HepG2 (cell line): ENCODE measurements at regions not wholly inside any gene's neighbourhood (a gene's known extent, or its start where the extent isn't known, plus 50 kb on each side); places are given as distances from the start of the nearest gene placed in this dataset.

ENCODE experiments used
- BRCA1 ChIP-seq: sonication (generic); formaldehyde crosslinking; IDR thresholded peaks from 2 replicates; pipeline ENCODE4 v1.4.0; 2020; ENCODE audit warnings: missing genetic modification reagents
- HOXA3 ChIP-seq: sonication (generic); formaldehyde crosslinking; IDR thresholded peaks from 2 replicates; pipeline ENCODE4 v1.5.0; 2020; ENCODE audit warnings: missing genetic modification reagents
- RCOR2 ChIP-seq: IDR thresholded peaks from 2 replicates; pipeline ENCODE4 v1.6.1; 2016; ENCODE audit warnings: missing biosample characterization, missing genetic modification reagents
- RFXAP ChIP-seq: sonication (generic); formaldehyde crosslinking; IDR thresholded peaks from 2 replicates; pipeline ENCODE4 v1.4.0; 2020; ENCODE audit warnings: missing genetic modification reagents, borderline replicate concordance
- SSRP1 ChIP-seq: IDR thresholded peaks from 2 replicates; pipeline ENCODE4 v1.6.1; 2016; ENCODE audit warnings: control low read depth
- ZNF598 ChIP-seq: sonication (generic); formaldehyde crosslinking; IDR thresholded peaks from 2 replicates; pipeline ENCODE4 v1.5.1; 2020; ENCODE audit warnings: mild to moderate bottlenecking, missing genetic modification reagents, borderline replicate concordance
- ZNF749 ChIP-seq: sonication (generic); formaldehyde crosslinking; IDR thresholded peaks from 2 replicates; pipeline ENCODE4 v1.8.0; 2022; ENCODE audit warnings: mild to moderate bottlenecking, missing genetic modification reagents, moderate library complexity, borderline replicate concordance
- TF ChIP-seq, protein P1 (sequence below): sonication (generic); formaldehyde crosslinking; IDR thresholded peaks from 2 replicates; pipeline ENCODE4 v1.5.1; 2020; ENCODE audit warnings: missing genetic modification reagents, mild to moderate bottlenecking, borderline replicate concordance
- TF ChIP-seq, protein P2 (sequence below): IDR thresholded peaks from 2 replicates; pipeline ENCODE4 v1.6.1; 2016
- TF ChIP-seq, protein P3 (sequence below): IDR thresholded peaks from 2 replicates; pipeline ENCODE4 v1.4.0; 2020; ENCODE audit warnings: mild to moderate bottlenecking, missing genetic modification reagents

GRCh38 chr20:53660078-53660909 lies 66.7 kb upstream of the ZNF217 start (continued):
- TF ChIP-seq ZNF598 (CRISPR knock-in tag) (no peak), RCOR2 (CRISPR knock-in tag) (no peak), BRCA1 (CRISPR knock-in tag) (no peak), ZNF749 (CRISPR knock-in tag) (no peak), HOXA3 (CRISPR knock-in tag) (peak; percentile 60; the same call in 1 of the 2 replicates), SSRP1 (CRISPR knock-in tag) (no peak), RFXAP (CRISPR knock-in tag) (no peak)
- TF ChIP-seq, protein P1, sequence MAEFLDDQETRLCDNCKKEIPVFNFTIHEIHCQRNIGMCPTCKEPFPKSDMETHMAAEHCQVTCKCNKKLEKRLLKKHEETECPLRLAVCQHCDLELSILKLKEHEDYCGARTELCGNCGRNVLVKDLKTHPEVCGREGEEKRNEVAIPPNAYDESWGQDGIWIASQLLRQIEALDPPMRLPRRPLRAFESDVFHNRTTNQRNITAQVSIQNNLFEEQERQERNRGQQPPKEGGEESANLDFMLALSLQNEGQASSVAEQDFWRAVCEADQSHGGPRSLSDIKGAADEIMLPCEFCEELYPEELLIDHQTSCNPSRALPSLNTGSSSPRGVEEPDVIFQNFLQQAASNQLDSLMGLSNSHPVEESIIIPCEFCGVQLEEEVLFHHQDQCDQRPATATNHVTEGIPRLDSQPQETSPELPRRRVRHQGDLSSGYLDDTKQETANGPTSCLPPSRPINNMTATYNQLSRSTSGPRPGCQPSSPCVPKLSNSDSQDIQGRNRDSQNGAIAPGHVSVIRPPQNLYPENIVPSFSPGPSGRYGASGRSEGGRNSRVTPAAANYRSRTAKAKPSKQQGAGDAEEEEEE, result no peak
- TF ChIP-seq, protein P2, sequence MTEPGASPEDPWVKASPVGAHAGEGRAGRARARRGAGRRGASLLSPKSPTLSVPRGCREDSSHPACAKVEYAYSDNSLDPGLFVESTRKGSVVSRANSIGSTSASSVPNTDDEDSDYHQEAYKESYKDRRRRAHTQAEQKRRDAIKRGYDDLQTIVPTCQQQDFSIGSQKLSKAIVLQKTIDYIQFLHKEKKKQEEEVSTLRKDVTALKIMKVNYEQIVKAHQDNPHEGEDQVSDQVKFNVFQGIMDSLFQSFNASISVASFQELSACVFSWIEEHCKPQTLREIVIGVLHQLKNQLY (CRISPR knock-in tag), result no peak
- TF ChIP-seq, protein P3, sequence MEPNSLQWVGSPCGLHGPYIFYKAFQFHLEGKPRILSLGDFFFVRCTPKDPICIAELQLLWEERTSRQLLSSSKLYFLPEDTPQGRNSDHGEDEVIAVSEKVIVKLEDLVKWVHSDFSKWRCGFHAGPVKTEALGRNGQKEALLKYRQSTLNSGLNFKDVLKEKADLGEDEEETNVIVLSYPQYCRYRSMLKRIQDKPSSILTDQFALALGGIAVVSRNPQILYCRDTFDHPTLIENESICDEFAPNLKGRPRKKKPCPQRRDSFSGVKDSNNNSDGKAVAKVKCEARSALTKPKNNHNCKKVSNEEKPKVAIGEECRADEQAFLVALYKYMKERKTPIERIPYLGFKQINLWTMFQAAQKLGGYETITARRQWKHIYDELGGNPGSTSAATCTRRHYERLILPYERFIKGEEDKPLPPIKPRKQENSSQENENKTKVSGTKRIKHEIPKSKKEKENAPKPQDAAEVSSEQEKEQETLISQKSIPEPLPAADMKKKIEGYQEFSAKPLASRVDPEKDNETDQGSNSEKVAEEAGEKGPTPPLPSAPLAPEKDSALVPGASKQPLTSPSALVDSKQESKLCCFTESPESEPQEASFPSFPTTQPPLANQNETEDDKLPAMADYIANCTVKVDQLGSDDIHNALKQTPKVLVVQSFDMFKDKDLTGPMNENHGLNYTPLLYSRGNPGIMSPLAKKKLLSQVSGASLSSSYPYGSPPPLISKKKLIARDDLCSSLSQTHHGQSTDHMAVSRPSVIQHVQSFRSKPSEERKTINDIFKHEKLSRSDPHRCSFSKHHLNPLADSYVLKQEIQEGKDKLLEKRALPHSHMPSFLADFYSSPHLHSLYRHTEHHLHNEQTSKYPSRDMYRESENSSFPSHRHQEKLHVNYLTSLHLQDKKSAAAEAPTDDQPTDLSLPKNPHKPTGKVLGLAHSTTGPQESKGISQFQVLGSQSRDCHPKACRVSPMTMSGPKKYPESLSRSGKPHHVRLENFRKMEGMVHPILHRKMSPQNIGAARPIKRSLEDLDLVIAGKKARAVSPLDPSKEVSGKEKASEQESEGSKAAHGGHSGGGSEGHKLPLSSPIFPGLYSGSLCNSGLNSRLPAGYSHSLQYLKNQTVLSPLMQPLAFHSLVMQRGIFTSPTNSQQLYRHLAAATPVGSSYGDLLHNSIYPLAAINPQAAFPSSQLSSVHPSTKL (CRISPR knock-in tag), result no peak; the same call in 1 of the 2 replicates
- TF ChIP-seq, all 625 proteins: peak for 13
